Right ventricle myocardium superior (tissue), 1 donor: ENCODE measurements at regions not wholly inside any gene's neighbourhood (a gene's known extent, or its start where the extent isn't known, plus 50 kb on each side); places are given as distances from the start of the nearest gene placed in this dataset.
A peak's percentile ranks its signal among the peaks of the same experiment; 100 is the strongest.
"Not testable (repeated sequence)": the region's sequence is repeated elsewhere in the genome, so short reads cannot be mapped to it uniquely, and the experiment has no call there.

Experiments
- ATAC-seq: fragments of 200-7000 bp; cut with Tn5 transposase; one replicate; pipeline ENCODE4 v1.9.1; 2020; ENCODE audit warnings: mild to moderate bottlenecking; ENCODE audit not compliant: poor library complexity
- DNase-seq: peaks from one replicate; pipeline ENCODE4 v3.0.0-alpha.2; 2020
- intact Hi-C: fragments of 100-400 bp; cut with DNase I; formaldehyde crosslinking; loops from one replicate; pipeline ENCODE4 v1.11.2; 2022
- donor health status: DM: no; HTN: yes; CAD: no; lungs with severe emphysema.

- ATAC-seq, result peak; percentile 26
- intact Hi-C loops, result no loop called here
- no peak for DNase-seq
Measured at GRCh38 chr10:105742923-105743322, 1101.8 kb downstream of the SORCS3 start.

GRCh38 chr10:105742184-105742583 is 1101.1 kb downstream of the SORCS3 start:
- peak; percentile 87 for ATAC-seq
- DNase-seq, result no peak
- intact Hi-C loops, result no loop called here

GRCh38 chr10:105734479-105734878 is 1093.4 kb downstream of the SORCS3 start:
- ATAC-seq, result no peak
- intact Hi-C loops, result no loop called here

GRCh38 chr10:105733924-105734323 is 1092.8 kb downstream of the SORCS3 start:
- ATAC-seq, result no peak
- DNase-seq, result no peak

More at GRCh38 chr10:105734479-105734878, 1093.4 kb downstream of the SORCS3 start:
- no peak for DNase-seq

GRCh38 chr10:105729428-105729827 is 1088.3 kb downstream of the SORCS3 start:
- DNase-seq (no peak), ATAC-seq (no peak)
- intact Hi-C loops, result no loop called here

More at GRCh38 chr10:105733924-105734323, 1092.8 kb downstream of the SORCS3 start:
- intact Hi-C loops, result no loop called here

GRCh38 chr10:105727586-105727985 is 1086.5 kb downstream of the SORCS3 start:
- intact Hi-C loops, DNase-seq, ATAC-seq: not testable (repeated sequence)

GRCh38 chr10:105727131-105727530 is 1086.0 kb downstream of the SORCS3 start:
- no peak for DNase-seq
- no peak for ATAC-seq
- intact Hi-C loops, result no loop called here

GRCh38 chr10:105726149-105726548 is 1085.1 kb downstream of the SORCS3 start:
- no peak for DNase-seq

GRCh38 chr10:105725007-105725406 is 1083.9 kb downstream of the SORCS3 start:
- DNase-seq (no peak), ATAC-seq (no peak)
- intact Hi-C loops, result no loop called here

More at GRCh38 chr10:105726149-105726548, 1085.1 kb downstream of the SORCS3 start:
- ATAC-seq, result no peak
- intact Hi-C loops, result no loop called here

- DNase-seq (no peak), ATAC-seq (no peak)
- intact Hi-C loops, result no loop called here
Measured at GRCh38 chr10:105718207-105718995, 1077.3 kb downstream of the SORCS3 start.

GRCh38 chr10:105714728-105715127 is 1073.6 kb downstream of the SORCS3 start:
- ATAC-seq (peak; percentile 52), DNase-seq (no peak)

GRCh38 chr10:105707603-105708002 is 1066.5 kb downstream of the SORCS3 start:
- intact Hi-C loops, result no loop called here
- no peak for DNase-seq
- ATAC-seq, result no peak

More at GRCh38 chr10:105714728-105715127, 1073.6 kb downstream of the SORCS3 start:
- intact Hi-C loops, result no loop called here

- DNase-seq (no peak), ATAC-seq (no peak)
- intact Hi-C loops, result no loop called here
Measured at GRCh38 chr10:105706281-105707026, 1065.4 kb downstream of the SORCS3 start.

GRCh38 chr10:105702211-105702610 is 1061.1 kb downstream of the SORCS3 start:
- intact Hi-C loops, result no loop called here
- DNase-seq (no peak), ATAC-seq (no peak)

GRCh38 chr10:105700218-105700617 is 1059.1 kb downstream of the SORCS3 start:
- ATAC-seq (no peak), DNase-seq (no peak)
- intact Hi-C loops, result no loop called here

- ATAC-seq (no peak), DNase-seq (no peak)
- intact Hi-C loops, result no loop called here
Measured at GRCh38 chr10:105699504-105699903, 1058.4 kb downstream of the SORCS3 start.

GRCh38 chr10:105698592-105698991 is 1057.5 kb downstream of the SORCS3 start:
- DNase-seq, result no peak
- intact Hi-C loops, result no loop called here
- ATAC-seq, result no peak

- intact Hi-C loops, result no loop called here
- no peak for DNase-seq
Measured at GRCh38 chr10:105697290-105697780, 1056.2 kb downstream of the SORCS3 start.

GRCh38 chr10:105691811-105692210 is 1050.7 kb downstream of the SORCS3 start:
- ATAC-seq (no peak), DNase-seq (no peak)
- intact Hi-C loops, result loop anchor here (5.0 kb wide), 1 partner anchor 620 kb away; no protein-coding TSS in a partner anchor

More at GRCh38 chr10:105697290-105697780, 1056.2 kb downstream of the SORCS3 start:
- ATAC-seq, result no peak
